Esophagus mucosa (tissue), 1 donor: ENCODE measurements at regions not wholly inside any gene's neighbourhood (a gene's known extent, or its start where the extent isn't known, plus 50 kb on each side); places are given as distances from the start of the nearest gene placed in this dataset.

Source experiments
- ATAC-seq: fragments of 200-7000 bp; cut with Tn5 transposase; one replicate; pipeline ENCODE4 v1.9.1; 2020
- donor health status: DM: yes; HTN: yes; CAD: no.

DNA sequence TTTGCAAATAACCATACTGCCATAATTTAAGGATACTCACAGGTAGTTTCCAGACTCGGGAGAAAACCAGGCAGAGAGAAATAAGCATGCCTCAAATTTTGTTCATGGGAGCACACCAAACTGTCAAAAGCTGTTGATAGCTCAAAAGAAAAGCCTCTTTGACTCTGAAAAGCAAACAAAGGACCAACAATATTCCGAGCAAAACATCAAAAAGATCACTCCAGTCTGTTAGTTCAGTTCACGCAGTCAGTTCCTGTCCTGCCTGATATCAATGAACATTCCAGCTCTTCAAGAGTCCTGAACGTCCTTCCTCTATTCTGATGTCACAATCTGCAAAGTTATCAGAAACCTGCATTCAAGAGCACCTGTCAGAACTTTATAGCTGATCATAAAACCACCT, 78.7 kb downstream of the RRM2 start:
- no peak for ATAC-seq

DNA sequence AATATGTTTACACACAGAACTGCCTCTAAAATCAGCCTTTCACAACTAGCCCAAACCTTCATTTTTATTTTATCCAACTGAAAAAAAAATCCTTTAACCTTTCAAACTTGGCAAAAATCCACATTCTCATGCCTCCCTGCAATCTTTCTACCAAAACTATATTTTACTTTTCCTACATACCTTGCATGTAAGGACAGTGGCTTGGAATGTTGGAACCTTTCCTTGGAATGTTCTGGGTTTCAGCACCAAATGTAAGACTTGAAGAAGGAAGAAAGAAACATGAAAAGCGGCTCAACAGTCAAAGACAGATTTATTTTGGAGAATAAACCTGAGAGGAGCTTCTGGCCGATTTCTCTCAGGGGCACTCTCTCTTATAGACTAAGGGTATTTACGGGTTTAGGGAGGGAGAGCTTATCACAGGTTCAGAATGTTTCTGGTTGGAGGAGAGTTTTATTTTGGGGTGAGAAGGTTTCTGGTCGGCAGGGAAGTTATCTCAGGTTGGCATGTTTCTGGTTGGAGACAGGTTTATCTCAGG, 79.7 kb downstream of the RRM2 start:
- no peak for ATAC-seq

- ATAC-seq: no peak
These were observed 82.0 kb downstream of the RRM2 start for GRCh38 chr2:10204326-10205161.

DNA sequence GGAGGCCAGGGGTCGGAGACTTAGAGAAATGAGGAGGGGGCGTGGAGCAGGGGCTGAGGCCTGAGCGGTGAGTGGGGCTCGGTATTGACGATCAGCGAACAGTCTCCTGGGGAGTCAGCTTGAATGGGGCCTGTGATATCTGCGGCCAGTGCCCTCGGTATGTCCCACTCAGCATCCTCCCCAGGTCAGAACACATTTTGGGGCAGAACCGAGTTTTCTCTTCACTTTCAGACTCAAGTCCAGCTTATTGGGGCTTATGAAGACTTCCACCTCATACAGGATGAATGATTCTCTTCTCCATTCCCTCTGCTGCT, 82.6 kb downstream of the RRM2 start:
- ATAC-seq: no peak

DNA sequence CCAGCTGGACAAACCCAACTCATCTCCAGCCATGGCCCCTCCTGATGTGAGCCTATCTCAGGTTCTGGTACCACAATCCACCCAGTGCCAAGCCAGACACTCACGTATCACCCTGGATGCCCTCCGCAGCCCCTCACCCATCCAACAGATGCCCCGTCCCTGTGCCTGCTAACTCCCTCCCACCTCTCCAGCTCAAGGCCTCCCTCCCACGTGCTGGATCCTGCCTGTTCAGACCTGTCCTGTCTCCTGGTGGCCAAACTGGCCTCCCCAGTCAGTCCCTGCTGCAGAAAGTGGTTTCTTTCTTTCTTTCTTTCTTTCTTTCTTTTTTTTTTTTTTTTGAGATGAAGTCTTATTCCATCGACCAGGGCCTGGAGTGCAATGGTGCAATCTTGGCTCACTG, 86.2 kb downstream of the RRM2 start:
- peak; percentile 63 for ATAC-seq

GRCh38 chr2:10209406-10209935, 86.9 kb downstream of the RRM2 start:
- no peak for ATAC-seq

GRCh38 chr2:10210336-10210735, 87.8 kb downstream of the RRM2 start:
- no peak for ATAC-seq

GRCh38 chr2:10211844-10212422, 89.4 kb downstream of the RRM2 start:
- no peak for ATAC-seq

DNA sequence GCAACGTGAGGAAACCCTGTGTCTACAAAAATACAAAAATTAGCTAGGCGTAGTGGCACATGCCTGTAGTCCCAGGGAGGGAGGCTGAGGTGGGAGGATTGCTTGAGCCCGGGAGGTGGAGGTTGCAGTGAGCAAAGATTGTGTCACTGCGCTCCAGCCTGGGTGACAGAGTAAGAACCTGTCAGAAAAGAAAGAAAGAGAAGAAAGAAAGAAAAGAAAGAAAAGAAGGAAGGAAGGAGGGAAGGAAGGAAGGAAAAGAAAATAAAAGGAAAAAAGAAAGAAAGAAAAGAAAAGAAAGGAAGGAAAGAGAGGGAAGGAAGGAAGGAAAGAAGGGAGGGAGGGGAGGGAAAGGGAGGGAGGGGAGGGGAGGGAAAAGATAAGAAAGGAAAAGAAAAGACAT, 89.9 kb upstream of the HPCAL1 start:
- ATAC-seq: no peak

- no peak for ATAC-seq
These were observed 88.5 kb upstream of the HPCAL1 start for GRCh38 chr2:10214179-10214578.

- ATAC-seq: no peak
These were observed 87.2 kb upstream of the HPCAL1 start for GRCh38 chr2:10215393-10215935.

- no peak for ATAC-seq
These were observed 85.8 kb upstream of the HPCAL1 start for GRCh38 chr2:10216677-10217488.

- ATAC-seq: peak; percentile 21
These were observed 84.9 kb upstream of the HPCAL1 start for GRCh38 chr2:10217489-10218435.

DNA sequence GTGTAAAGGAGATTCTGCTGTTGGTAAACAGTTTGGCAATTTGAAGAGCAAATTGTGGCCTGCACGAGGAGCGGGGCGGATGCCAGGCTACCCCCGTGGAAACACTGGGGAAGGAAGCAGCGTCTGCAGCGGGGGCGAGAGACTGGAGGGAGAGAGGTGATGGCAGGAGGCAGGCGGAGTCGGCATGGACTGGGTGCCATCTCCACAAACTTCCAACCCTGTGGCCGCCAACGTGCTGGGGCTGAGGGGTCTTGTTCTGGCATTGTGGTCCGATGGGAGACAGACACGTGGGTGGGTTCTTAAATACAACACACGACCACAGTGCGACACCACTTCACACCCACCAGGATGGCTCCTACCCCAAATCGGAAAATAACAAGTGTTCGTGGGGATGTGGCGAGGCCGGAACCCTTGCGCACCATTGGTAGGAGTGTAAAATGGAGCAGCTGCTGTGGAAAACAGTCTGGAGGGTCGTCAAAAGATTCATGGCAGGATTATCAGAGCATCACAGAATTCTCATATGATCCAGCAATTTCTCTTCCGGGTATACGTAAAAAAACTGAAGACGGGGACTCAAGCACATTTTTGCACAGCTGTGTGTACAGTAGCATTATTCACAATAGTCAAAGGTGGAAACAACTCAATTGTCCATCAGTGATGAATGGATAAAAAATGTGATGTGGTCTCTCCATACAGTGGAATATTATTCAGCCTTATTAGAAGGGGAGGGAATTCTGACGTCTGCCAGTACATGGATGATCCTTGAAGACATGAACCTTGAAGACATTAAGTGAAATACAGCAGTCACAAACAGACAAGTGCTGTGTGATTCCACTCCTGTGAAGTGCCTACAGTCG, 82.4 kb upstream of the HPCAL1 start:
- no peak for ATAC-seq

GRCh38 chr2:10220902-10221391, 81.8 kb upstream of the HPCAL1 start:
- no peak for ATAC-seq

- ATAC-seq: no peak
These were observed 81.3 kb upstream of the HPCAL1 start for GRCh38 chr2:10221443-10221842.

- no peak for ATAC-seq
These were observed 80.5 kb upstream of the HPCAL1 start for GRCh38 chr2:10221976-10222870.

GRCh38 chr2:10223471-10223870, 79.2 kb upstream of the HPCAL1 start:
- ATAC-seq: no peak

GRCh38 chr2:10223932-10224720, 78.6 kb upstream of the HPCAL1 start:
- ATAC-seq: no peak
